ENCODE measurements at regions not wholly inside any gene's neighbourhood (a gene's known extent, or its start where the extent isn't known, plus 50 kb on each side); places are given as distances from the start of the nearest gene placed in this dataset.

GRCh38 chr4:112776535-112776934 lies 139.6 kb downstream of the LARP7 start:
- Histone ChIP-seq H3K36me3 (ENCODE audit: control insufficient read depth, insufficient read depth, low read length) (no peaks in the 10 kb centered on the region), H3K4me3 (ENCODE audit: low read depth, low read length) (no peak overlapping the region), H3K9me3 (ENCODE audit: control insufficient read depth, insufficient read depth, low read length) (no peaks in the 10 kb centered on the region), H3K4me1 (ENCODE audit: control insufficient read depth, insufficient read depth, low read length) (peaks cover 5% of the 10 kb centered on the region), H3K9ac (ENCODE audit: low read depth, low read length) (no peak overlapping the region), H3K27me3 (ENCODE audit: control insufficient read depth, insufficient read depth, low read length) (no peaks in the 10 kb centered on the region)

GRCh38 chr4:112778520-112778919 lies 141.6 kb downstream of the LARP7 start:
- no peak overlapping the region for H3K9ac ChIP-seq (ENCODE audit: low read depth, low read length)
- H3K4me1 ChIP-seq (ENCODE audit: control insufficient read depth, insufficient read depth, low read length): peaks cover 5% of the 10 kb centered on the region
- no peak overlapping the region for H3K4me3 ChIP-seq (ENCODE audit: low read depth, low read length)
- H3K9me3 ChIP-seq (ENCODE audit: control insufficient read depth, insufficient read depth, low read length): no peaks in the 10 kb centered on the region
- no peaks in the 10 kb centered on the region for H3K27me3 ChIP-seq (ENCODE audit: control insufficient read depth, insufficient read depth, low read length)
- H3K36me3 ChIP-seq (ENCODE audit: control insufficient read depth, insufficient read depth, low read length): no peaks in the 10 kb centered on the region

DNA sequence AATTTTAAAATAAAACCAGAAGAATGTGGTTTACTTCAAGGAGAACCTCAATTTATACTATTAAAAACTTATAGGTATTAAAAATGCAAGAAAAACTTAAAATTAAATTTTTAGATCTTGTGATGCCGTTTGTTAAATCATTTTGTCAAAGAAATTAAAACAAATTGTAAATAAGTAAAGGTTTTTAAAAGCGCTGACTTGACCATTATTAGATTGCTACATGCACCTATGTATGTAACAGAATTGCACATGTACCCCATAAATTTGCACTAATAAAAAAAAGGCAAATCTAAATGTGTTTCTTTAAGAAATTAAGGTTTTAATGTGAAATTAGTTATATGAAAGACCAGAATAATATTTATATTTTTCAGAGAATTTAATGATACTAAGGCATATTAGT lies 156.1 kb downstream of the LARP7 start:
- Histone ChIP-seq H3K4me3 (ENCODE audit: low read depth, low read length) (no peak overlapping the region), H3K27me3 (ENCODE audit: control insufficient read depth, insufficient read depth, low read length) (no peaks in the 10 kb centered on the region), H3K4me1 (ENCODE audit: control insufficient read depth, insufficient read depth, low read length) (no peaks in the 10 kb centered on the region), H3K9me3 (ENCODE audit: control insufficient read depth, insufficient read depth, low read length) (no peaks in the 10 kb centered on the region), H3K36me3 (ENCODE audit: control insufficient read depth, insufficient read depth, low read length) (no peaks in the 10 kb centered on the region), H3K9ac (ENCODE audit: low read depth, low read length) (no peak overlapping the region)

GRCh38 chr4:112800001-112800400 lies 163.1 kb downstream of the LARP7 start:
- Histone ChIP-seq H3K27me3 (ENCODE audit: control insufficient read depth, insufficient read depth, low read length) (no peaks in the 10 kb centered on the region), H3K4me1 (ENCODE audit: control insufficient read depth, insufficient read depth, low read length) (no peaks in the 10 kb centered on the region), H3K36me3 (ENCODE audit: control insufficient read depth, insufficient read depth, low read length) (no peaks in the 10 kb centered on the region), H3K9ac (ENCODE audit: low read depth, low read length) (no peak overlapping the region), H3K4me3 (ENCODE audit: low read depth, low read length) (no peak overlapping the region), H3K9me3 (ENCODE audit: control insufficient read depth, insufficient read depth, low read length) (no peaks in the 10 kb centered on the region)

DNA sequence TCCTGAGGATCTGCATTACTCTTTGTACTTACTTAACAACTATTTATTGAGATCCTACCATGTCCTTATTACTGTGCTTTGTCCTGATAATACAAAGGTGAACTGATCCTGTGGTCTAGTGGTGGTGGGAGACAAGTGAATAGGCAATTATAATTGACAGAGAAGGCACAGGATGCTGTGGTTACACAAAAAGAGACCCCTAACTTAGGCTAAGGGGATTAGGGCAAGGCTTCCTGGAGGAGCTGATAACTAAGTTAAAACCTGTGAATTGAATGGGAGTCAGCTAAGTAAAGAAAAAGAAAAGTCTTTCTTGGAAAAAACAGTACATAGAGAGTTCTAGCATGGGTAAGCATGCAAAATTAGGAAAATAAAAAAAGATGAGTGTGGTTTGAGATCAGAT lies 164.4 kb downstream of the LARP7 start:
- Histone ChIP-seq H3K4me3 (ENCODE audit: low read depth, low read length) (no peak overlapping the region), H3K9me3 (ENCODE audit: control insufficient read depth, insufficient read depth, low read length) (no peaks in the 10 kb centered on the region), H3K4me1 (ENCODE audit: control insufficient read depth, insufficient read depth, low read length) (no peaks in the 10 kb centered on the region), H3K36me3 (ENCODE audit: control insufficient read depth, insufficient read depth, low read length) (no peaks in the 10 kb centered on the region), H3K27me3 (ENCODE audit: control insufficient read depth, insufficient read depth, low read length) (no peaks in the 10 kb centered on the region), H3K9ac (ENCODE audit: low read depth, low read length) (no peak overlapping the region)

GRCh38 chr4:112802780-112803179 lies 165.8 kb downstream of the LARP7 start:
- H3K27me3 ChIP-seq (ENCODE audit: control insufficient read depth, insufficient read depth, low read length): no peaks in the 10 kb centered on the region
- H3K4me1 ChIP-seq (ENCODE audit: control insufficient read depth, insufficient read depth, low read length): no peaks in the 10 kb centered on the region
- no peak overlapping the region for H3K9ac ChIP-seq (ENCODE audit: low read depth, low read length)
- no peak overlapping the region for H3K4me3 ChIP-seq (ENCODE audit: low read depth, low read length)
- no peaks in the 10 kb centered on the region for H3K36me3 ChIP-seq (ENCODE audit: control insufficient read depth, insufficient read depth, low read length)
- no peaks in the 10 kb centered on the region for H3K9me3 ChIP-seq (ENCODE audit: control insufficient read depth, insufficient read depth, low read length)

DNA sequence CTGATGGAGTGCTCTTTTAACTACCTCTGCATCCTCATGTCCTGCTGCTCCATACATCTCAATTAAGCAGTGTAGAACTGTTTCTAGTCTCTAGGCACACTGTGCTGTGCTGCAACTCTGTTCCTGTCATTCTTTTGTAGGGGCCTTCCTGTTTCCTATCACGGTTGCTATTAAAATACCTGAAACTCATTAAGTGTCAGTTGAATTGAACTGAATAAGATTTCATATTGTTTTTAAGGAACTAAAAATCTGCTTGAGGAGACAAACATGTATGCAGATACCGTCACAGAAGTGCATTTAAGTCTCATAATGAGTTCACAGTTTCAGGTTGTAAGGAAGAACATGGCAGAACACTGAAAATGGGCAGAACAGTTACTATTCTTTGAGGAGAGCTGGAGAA lies 170.1 kb downstream of the LARP7 start:
- H3K9ac ChIP-seq (ENCODE audit: low read depth, low read length): no peak overlapping the region
- no peaks in the 10 kb centered on the region for H3K27me3 ChIP-seq (ENCODE audit: control insufficient read depth, insufficient read depth, low read length)
- no peak overlapping the region for H3K4me3 ChIP-seq (ENCODE audit: low read depth, low read length)
- H3K36me3 ChIP-seq (ENCODE audit: control insufficient read depth, insufficient read depth, low read length): no peaks in the 10 kb centered on the region
- H3K4me1 ChIP-seq (ENCODE audit: control insufficient read depth, insufficient read depth, low read length): no peaks in the 10 kb centered on the region
- H3K9me3 ChIP-seq (ENCODE audit: control insufficient read depth, insufficient read depth, low read length): no peaks in the 10 kb centered on the region

DNA sequence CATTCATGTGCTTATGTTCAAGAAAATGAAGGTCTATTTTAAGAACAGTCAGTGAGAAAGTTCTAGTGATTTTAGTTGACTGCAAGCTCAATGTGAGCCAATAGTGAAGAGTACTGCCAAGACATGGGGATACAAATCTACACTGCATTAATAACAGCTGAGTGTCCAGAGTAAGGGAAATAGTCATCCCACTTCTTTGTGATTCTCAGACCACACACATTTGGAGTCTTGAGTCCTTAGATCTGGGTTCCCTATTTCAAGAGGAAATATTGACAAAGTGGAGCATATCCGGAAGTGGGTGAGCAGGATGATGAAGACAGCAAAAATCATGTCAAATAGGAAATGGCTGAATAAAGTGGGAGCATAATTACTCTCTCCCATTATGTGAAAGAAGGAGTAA lies 171.1 kb downstream of the LARP7 start:
- Histone ChIP-seq H3K36me3 (ENCODE audit: control insufficient read depth, insufficient read depth, low read length) (no peaks in the 10 kb centered on the region), H3K4me1 (ENCODE audit: control insufficient read depth, insufficient read depth, low read length) (no peaks in the 10 kb centered on the region), H3K9me3 (ENCODE audit: control insufficient read depth, insufficient read depth, low read length) (no peaks in the 10 kb centered on the region), H3K9ac (ENCODE audit: low read depth, low read length) (no peak overlapping the region), H3K4me3 (ENCODE audit: low read depth, low read length) (no peak overlapping the region), H3K27me3 (ENCODE audit: control insufficient read depth, insufficient read depth, low read length) (no peaks in the 10 kb centered on the region)

DNA sequence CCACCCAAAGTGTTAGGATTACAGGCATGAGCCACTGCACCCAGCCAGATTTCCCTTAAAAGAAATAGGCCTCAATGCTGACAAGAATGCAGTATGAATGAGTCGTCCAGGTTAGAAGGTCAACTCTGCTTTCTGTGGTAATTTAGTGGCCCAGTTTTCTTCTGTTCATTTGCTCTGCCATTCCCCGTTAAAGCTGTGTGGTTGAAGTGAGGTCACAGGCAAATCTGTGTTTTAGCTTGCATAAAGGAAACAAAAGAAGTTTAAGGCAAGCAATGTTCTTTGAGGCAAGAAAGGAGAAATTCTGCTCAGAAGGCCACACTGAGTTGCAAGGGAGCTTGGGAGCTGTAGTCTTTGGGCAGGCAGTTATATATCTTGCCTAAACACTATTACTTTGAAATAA lies 176.8 kb downstream of the LARP7 start:
- no peak overlapping the region for H3K4me3 ChIP-seq (ENCODE audit: low read depth, low read length)
- H3K9me3 ChIP-seq (ENCODE audit: control insufficient read depth, insufficient read depth, low read length): no peaks in the 10 kb centered on the region
- H3K4me1 ChIP-seq (ENCODE audit: control insufficient read depth, insufficient read depth, low read length): peaks cover 6% of the 10 kb centered on the region
- no peak overlapping the region for H3K9ac ChIP-seq (ENCODE audit: low read depth, low read length)
- no peaks in the 10 kb centered on the region for H3K36me3 ChIP-seq (ENCODE audit: control insufficient read depth, insufficient read depth, low read length)
- no peaks in the 10 kb centered on the region for H3K27me3 ChIP-seq (ENCODE audit: control insufficient read depth, insufficient read depth, low read length)

DNA sequence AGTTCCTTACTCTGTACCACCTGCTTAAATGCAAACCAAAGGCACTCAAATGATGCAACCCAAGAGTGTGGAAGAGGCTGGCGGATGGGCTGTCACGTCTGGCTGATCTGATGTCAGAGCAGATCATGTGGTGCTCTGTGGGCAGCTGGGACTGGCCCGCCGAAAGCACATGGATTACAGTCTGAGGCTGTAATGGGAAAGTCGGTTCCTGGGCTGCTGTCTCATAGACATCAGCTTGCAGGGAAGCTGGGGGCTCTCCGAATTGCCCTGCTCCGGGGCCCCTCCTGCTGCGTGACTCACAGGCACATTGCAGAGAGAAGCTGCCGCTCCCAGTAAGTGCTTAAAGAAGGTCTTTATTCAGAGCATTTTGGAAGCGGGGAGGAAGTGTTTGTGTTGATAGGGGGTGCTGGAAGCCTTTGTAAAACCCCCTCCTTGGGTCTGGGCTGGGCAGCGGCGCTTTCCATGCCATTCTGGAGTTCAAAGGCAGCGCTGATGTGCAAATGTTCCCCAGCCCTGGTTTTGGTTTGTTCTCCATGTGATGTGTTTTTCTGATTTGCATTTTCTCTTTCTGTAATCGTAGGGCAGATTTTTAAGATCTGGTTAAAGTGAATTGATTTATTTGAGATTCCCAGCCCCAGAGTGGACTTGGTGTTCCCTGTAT lies 181.1 kb downstream of the LARP7 start:
- Histone ChIP-seq H3K4me1 (ENCODE audit: control insufficient read depth, insufficient read depth, low read length) (peaks cover 8% of the 10 kb centered on the region), H3K9ac (ENCODE audit: low read depth, low read length) (peak overlapping the region; percentile 47), H3K36me3 (ENCODE audit: control insufficient read depth, insufficient read depth, low read length) (no peaks in the 10 kb centered on the region), H3K4me3 (ENCODE audit: low read depth, low read length) (peak overlapping the region; percentile 46), H3K9me3 (ENCODE audit: control insufficient read depth, insufficient read depth, low read length) (no peaks in the 10 kb centered on the region), H3K27me3 (ENCODE audit: control insufficient read depth, insufficient read depth, low read length) (no peaks in the 10 kb centered on the region)

GRCh38 chr4:112818594-112818965 lies 181.6 kb downstream of the LARP7 start:
- H3K4me1 ChIP-seq (ENCODE audit: control insufficient read depth, insufficient read depth, low read length): peaks cover 8% of the 10 kb centered on the region
- H3K9ac ChIP-seq (ENCODE audit: low read depth, low read length): peak overlapping the region; percentile 47
- H3K4me3 ChIP-seq (ENCODE audit: low read depth, low read length): peak overlapping the region; percentile 46
- no peaks in the 10 kb centered on the region for H3K27me3 ChIP-seq (ENCODE audit: control insufficient read depth, insufficient read depth, low read length)
- H3K36me3 ChIP-seq (ENCODE audit: control insufficient read depth, insufficient read depth, low read length): no peaks in the 10 kb centered on the region
- H3K9me3 ChIP-seq (ENCODE audit: control insufficient read depth, insufficient read depth, low read length): no peaks in the 10 kb centered on the region

DNA sequence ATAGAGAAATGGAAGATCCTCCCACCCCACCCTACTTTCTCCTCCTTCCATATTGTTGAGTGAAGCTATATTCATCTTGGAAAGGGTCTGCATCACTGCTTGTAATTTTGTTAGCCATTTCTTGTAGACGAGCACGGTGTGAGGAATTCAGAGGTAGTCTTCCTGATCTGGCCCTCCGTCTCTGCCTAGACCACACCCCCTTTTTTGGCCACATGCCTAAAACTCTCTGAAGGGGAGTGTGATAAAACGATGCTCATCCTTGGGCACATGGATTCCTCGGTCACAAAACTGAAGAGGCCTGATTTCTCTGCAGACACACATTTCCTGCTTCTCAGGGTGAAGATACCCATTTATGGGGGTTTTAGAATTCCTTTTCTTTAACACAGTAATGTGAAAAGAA lies 182.8 kb downstream of the LARP7 start:
- peaks cover 8% of the 10 kb centered on the region for H3K4me1 ChIP-seq (ENCODE audit: control insufficient read depth, insufficient read depth, low read length)
- H3K4me3 ChIP-seq (ENCODE audit: low read depth, low read length): no peak overlapping the region
- no peaks in the 10 kb centered on the region for H3K36me3 ChIP-seq (ENCODE audit: control insufficient read depth, insufficient read depth, low read length)
- H3K9me3 ChIP-seq (ENCODE audit: control insufficient read depth, insufficient read depth, low read length): no peaks in the 10 kb centered on the region
- no peaks in the 10 kb centered on the region for H3K27me3 ChIP-seq (ENCODE audit: control insufficient read depth, insufficient read depth, low read length)
- no peak overlapping the region for H3K9ac ChIP-seq (ENCODE audit: low read depth, low read length)
